ENCODE measurements at regions not wholly inside any gene's neighbourhood (a gene's known extent, or its start where the extent isn't known, plus 50 kb on each side); places are given as distances from the start of the nearest gene placed in this dataset.
"Not testable (repeated sequence)": the region's sequence is repeated elsewhere in the genome, so short reads cannot be mapped to it uniquely, and the experiment has no call there.

DNA sequence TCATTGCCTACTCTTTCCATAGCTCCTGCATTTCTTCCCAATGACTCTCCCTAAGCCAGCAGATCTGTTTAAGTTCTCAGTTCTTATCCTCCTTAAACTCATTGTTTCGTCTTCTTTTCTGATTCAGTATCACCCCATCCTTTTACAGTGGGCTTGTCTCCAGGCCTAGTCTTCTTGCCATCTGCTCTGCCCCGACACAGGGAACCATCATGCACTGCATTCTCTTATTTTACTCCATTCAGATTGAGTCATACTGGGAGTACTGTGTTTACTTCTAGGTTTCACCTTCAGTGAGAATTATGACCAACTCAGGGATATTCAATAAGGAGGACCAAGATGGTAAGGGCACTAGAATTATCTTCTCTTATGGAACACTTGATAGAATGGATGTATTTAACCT is 115.4 kb downstream of the TRIM43 start:
- TF ChIP-seq, protein P1, sequence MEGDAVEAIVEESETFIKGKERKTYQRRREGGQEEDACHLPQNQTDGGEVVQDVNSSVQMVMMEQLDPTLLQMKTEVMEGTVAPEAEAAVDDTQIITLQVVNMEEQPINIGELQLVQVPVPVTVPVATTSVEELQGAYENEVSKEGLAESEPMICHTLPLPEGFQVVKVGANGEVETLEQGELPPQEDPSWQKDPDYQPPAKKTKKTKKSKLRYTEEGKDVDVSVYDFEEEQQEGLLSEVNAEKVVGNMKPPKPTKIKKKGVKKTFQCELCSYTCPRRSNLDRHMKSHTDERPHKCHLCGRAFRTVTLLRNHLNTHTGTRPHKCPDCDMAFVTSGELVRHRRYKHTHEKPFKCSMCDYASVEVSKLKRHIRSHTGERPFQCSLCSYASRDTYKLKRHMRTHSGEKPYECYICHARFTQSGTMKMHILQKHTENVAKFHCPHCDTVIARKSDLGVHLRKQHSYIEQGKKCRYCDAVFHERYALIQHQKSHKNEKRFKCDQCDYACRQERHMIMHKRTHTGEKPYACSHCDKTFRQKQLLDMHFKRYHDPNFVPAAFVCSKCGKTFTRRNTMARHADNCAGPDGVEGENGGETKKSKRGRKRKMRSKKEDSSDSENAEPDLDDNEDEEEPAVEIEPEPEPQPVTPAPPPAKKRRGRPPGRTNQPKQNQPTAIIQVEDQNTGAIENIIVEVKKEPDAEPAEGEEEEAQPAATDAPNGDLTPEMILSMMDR (conservative IDR thresholded peaks at IDR 0.05) = not testable (repeated sequence)
- not testable (repeated sequence) for TF ChIP-seq EZH2 (IDR thresholded peaks at IDR 0.05; ENCODE audit: low read depth)
